HepG2 (cell line): ENCODE measurements at regions not wholly inside any gene's neighbourhood (a gene's known extent, or its start where the extent isn't known, plus 50 kb on each side); places are given as distances from the start of the nearest gene placed in this dataset.

Experiments
- ATAC-seq: fragments of 200-7000 bp; cut with Tn5 transposase; 3 replicates; pipeline ENCODE4 v1.9.1; 2020; ENCODE audit warnings: mild to moderate bottlenecking, moderate library complexity
- BruUV-seq: library from RNA; stranded (reverse); fragments of 400-500 nt; replicated peaks from 2 replicates; lab custom pipeline; 2021; lab: Mats Ljungman, UMichigan
- CTCF ChIA-PET: fragments of 300-600 bp; formaldehyde crosslinking; extraction: SDS; loops from one replicate; lab custom pipeline; 2021; ENCODE audit warnings: low total read pairs, inconsistent platforms, low intra/inter-chr PET ratio; lab: Yijun Ruan, JAX
- POLR2A ChIA-PET: fragments of 350-600 bp; sonication (Branson Sonifier 250); formaldehyde crosslinking; loops from one replicate; lab custom pipeline; 2020; ENCODE audit warnings: antibody characterized with exemption, inconsistent platforms; lab: Yijun Ruan, JAX
- DNase-seq: peaks from one replicate; pipeline ENCODE4 v3.0.0-alpha.2; 2015; ENCODE audit warnings: low spot score
- FAIRE-seq: peaks from 3 replicates; lab custom pipeline; 2011; peaks lifted over from hg19 to GRCh38; lab: Jason Lieb, UNC
- H2AFZ ChIP-seq: one replicate; pipeline ENCODE4 v1.6.1; 2011; ENCODE audit warnings: low read length, inconsistent platforms
- H3K27ac ChIP-seq: fragments of 300-600 bp; 3 replicates; pipeline ENCODE4 v1.8.0; 2011; ENCODE audit warnings: mixed run types, mild to moderate bottlenecking, mixed read lengths, low read length, inconsistent platforms; ENCODE audit not compliant: insufficient read depth; ENCODE audit errors: extremely low read length
- H3K27me3 ChIP-seq, 2 experiments: fragments of 200-600 bp in 1 of 2; 2 replicates in 1 of 2; 3 replicates in 1 of 2; pipeline versions ENCODE4 v1.6.0 to v1.8.0; 2011; ENCODE audit warnings: low read length in 2 of 2, mild to moderate bottlenecking in 2 of 2, moderate library complexity in 2 of 2, inconsistent platforms in 1 of 2; ENCODE audit not compliant: insufficient read depth in 2 of 2, control insufficient read depth in 1 of 2
- H3K36me3 ChIP-seq, 2 experiments: fragments of 200-600 bp in 1 of 2; replicated peaks in 1 of 2; 2 replicates in 1 of 2; 3 replicates in 1 of 2; pipeline versions ENCODE4 v1.5.1 to v1.8.0; 2011; ENCODE audit warnings: low read length in 2 of 2, inconsistent platforms in 1 of 2; ENCODE audit not compliant: insufficient read depth in 2 of 2, control insufficient read depth in 1 of 2
- H3K4me1 ChIP-seq: 2 replicates; pipeline ENCODE4 v1.5.1; 2012; ENCODE audit warnings: low read length, inconsistent platforms; ENCODE audit not compliant: insufficient read depth
- H3K4me2 ChIP-seq: 2 replicates; pipeline ENCODE4 v1.6.0; 2011; ENCODE audit warnings: low read depth, low read length, inconsistent platforms
- H3K4me3 ChIP-seq, 3 experiments: fragments of 200-600 bp in 1 of 3; sonication (generic), shearing (Covaris generic) in 1 of 3; replicated peaks in 1 of 3; 2 replicates each; pipeline ENCODE4 v1.5.1; 2011 to 2016; ENCODE audit warnings: low read length in 3 of 3, inconsistent platforms in 2 of 3, low read depth in 2 of 3, mild to moderate bottlenecking in 2 of 3, control low read depth in 1 of 3, mixed read lengths in 1 of 3; ENCODE audit not compliant: insufficient read depth in 1 of 3
- H3K79me2 ChIP-seq: one replicate; pipeline ENCODE4 v1.6.1; 2011; ENCODE audit warnings: low read length, inconsistent platforms; ENCODE audit not compliant: insufficient read depth
- H3K9ac ChIP-seq: 2 replicates; pipeline ENCODE4 v1.6.0; 2011; ENCODE audit warnings: mild to moderate bottlenecking, low read depth, low read length, inconsistent platforms; ENCODE audit not compliant: insufficient read depth
- H3K9me3 ChIP-seq: 2 replicates; pipeline ENCODE4 v1.5.1; 2012; ENCODE audit warnings: mild to moderate bottlenecking, low read length
- H4K20me1 ChIP-seq: 2 replicates; pipeline ENCODE4 v1.6.0; 2011; ENCODE audit warnings: inconsistent platforms, mild to moderate bottlenecking, low read length, moderate library complexity; ENCODE audit not compliant: insufficient read depth
- GTF3A ChIP-seq: sonication (generic); formaldehyde crosslinking; conservative IDR thresholded peaks from 2 replicates; pipeline ENCODE4 v1.4.0; 2020; ENCODE audit warnings: mild to moderate bottlenecking, missing genetic modification reagents
- HIVEP1 ChIP-seq: sonication (generic); formaldehyde crosslinking; IDR thresholded peaks from 2 replicates; pipeline ENCODE4 v1.4.0; 2020; ENCODE audit warnings: mild to moderate bottlenecking, missing genetic modification reagents
- HNF4G ChIP-seq, 2 experiments: sonication (generic) in 1 of 2; formaldehyde crosslinking in 1 of 2; IDR thresholded peaks; 2 replicates each; pipeline versions ENCODE4 v1.4.0 to v1.6.1; 2011 to 2020; ENCODE audit warnings: borderline replicate concordance in 2 of 2, low read depth in 2 of 2, mild to moderate bottlenecking in 2 of 2, low read length in 1 of 2, missing genetic modification reagents in 1 of 2, moderate library complexity in 1 of 2
- PLRG1 ChIP-seq: fragments of 450-650 bp; conservative IDR thresholded peaks from 2 replicates; pipeline ENCODE4 v1.6.1; 2016
- RARG ChIP-seq: sonication (generic); formaldehyde crosslinking; IDR thresholded peaks from 2 replicates; pipeline ENCODE4 v1.4.0; 2020; ENCODE audit warnings: low read depth, mild to moderate bottlenecking, missing genetic modification reagents
- RBM22 ChIP-seq: fragments of 200-400 bp; formaldehyde crosslinking; optimal IDR thresholded peaks from 2 replicates; pipeline ENCODE3; 2017; ENCODE audit warnings: mild to moderate bottlenecking, low read length, moderate library complexity
- SOX6 ChIP-seq, 2 experiments: fragments of 450-650 bp in 1 of 2; sonication (generic) in 1 of 2; formaldehyde crosslinking in 1 of 2; IDR thresholded peaks; 2 replicates each; pipeline versions ENCODE4 v1.4.0 to v1.6.1; 2017 to 2020; ENCODE audit warnings: antibody characterized with exemption in 1 of 2, mild to moderate bottlenecking in 1 of 2, missing genetic modification reagents in 1 of 2
- THAP9 ChIP-seq: sonication (generic); formaldehyde crosslinking; IDR thresholded peaks from 2 replicates; pipeline ENCODE4; 2020; ENCODE audit warnings: missing genetic modification reagents, mild to moderate bottlenecking, borderline replicate concordance
- WIZ ChIP-seq: sonication (generic); formaldehyde crosslinking; IDR thresholded peaks from 2 replicates; pipeline ENCODE4 v1.5.1; 2020; ENCODE audit warnings: mild to moderate bottlenecking, missing genetic modification reagents
- ZFP91 ChIP-seq: sonication (generic); formaldehyde crosslinking; IDR thresholded peaks from 2 replicates; pipeline ENCODE4 v1.9.0; 2022; ENCODE audit warnings: missing genetic modification reagents, mild to moderate bottlenecking, borderline replicate concordance
- ZNF432 ChIP-seq: sonication (generic); formaldehyde crosslinking; IDR thresholded peaks from 2 replicates; pipeline ENCODE4 v1.5.0; 2020; ENCODE audit warnings: missing genetic modification reagents, mild to moderate bottlenecking, borderline replicate concordance
- ZNF460 ChIP-seq: sonication (generic); formaldehyde crosslinking; IDR thresholded peaks from 2 replicates; pipeline ENCODE4 v1.5.1; 2020; ENCODE audit warnings: missing genetic modification reagents, mild to moderate bottlenecking, borderline replicate concordance
- ZNF513 ChIP-seq: sonication (generic); formaldehyde crosslinking; conservative IDR thresholded peaks from 2 replicates; pipeline ENCODE4 v1.5.0; 2020; ENCODE audit warnings: missing genetic modification reagents
- WGBS: methylation state at CpG from one replicate; pipeline ENCODE4 v1.1.6; 2017; ENCODE audit warnings: low lambda C conversion rate; 5-methylcytosine and 5-hydroxymethylcytosine counted together
- in situ Hi-C: cut with HindIII; loops from 2 replicates; pipeline ENCODE4 v1.10.0; 2017; ENCODE audit warnings: low pct_unique_long_range_greater_than_20kb; ENCODE audit not compliant: extremely low pct_ligation_motif_present
- intact Hi-C: fragments of 100-400 bp; cut with micrococcal nuclease; formaldehyde crosslinking; loops from one replicate; pipeline ENCODE4 v1.10.0; 2022; ENCODE audit not compliant: unreplicated experiment

GRCh38 chr15:93583552-93583951, 494.5 kb upstream of the RGMA start:
- Histone ChIP-seq H3K4me3 (no peak overlapping the region), H3K27ac (no peak overlapping the region), H3K79me2 (no peaks in the 10 kb centered on the region), H2AFZ (no peak overlapping the region), H3K9me3 (no peaks in the 10 kb centered on the region), H3K4me1 (no peaks in the 10 kb centered on the region)
- ATAC-seq (no peak), DNase-seq (no peak)
- POLR2A ChIA-PET, result no interaction called here
- no TSS peak for BruUV-seq
- CTCF ChIA-PET, result no interaction called here
- TF ChIP-seq THAP9 (no peak), PLRG1 (no peak), ZNF513 (CRISPR knock-in tag) (no peak), RARG (CRISPR knock-in tag) (no peak), HNF4G (IDR thresholded peaks at IDR 0.05; ENCODE audit: borderline replicate concordance, low read depth, low read length) (no peak), HNF4G (CRISPR knock-in tag; IDR thresholded peaks at IDR 0.05; ENCODE audit: borderline replicate concordance, low read depth) (no peak), ZNF432 (no peak), RBM22 (no peak), GTF3A (CRISPR knock-in tag) (no peak), SOX6 (IDR thresholded peaks at IDR 0.05) (no peak), SOX6 (CRISPR knock-in tag; IDR thresholded peaks at IDR 0.05) (no peak), HIVEP1 (CRISPR knock-in tag) (no peak), ZNF460 (CRISPR knock-in tag) (no peak), ZFP91 (no peak), WIZ (no peak)
- TF ChIP-seq, all 625 proteins: peak for 0
- in situ Hi-C loops, result no loop called here
- Histone ChIP-seq H3K36me3 (no peaks in the 10 kb centered on the region), H3K9ac (no peak overlapping the region), H4K20me1 (no peaks in the 10 kb centered on the region), H3K27me3 (no peaks in the 10 kb centered on the region), H3K4me2 (no peak overlapping the region)
- intact Hi-C loops, result no loop called here
- 0% methylated on average over 3 of the region's 3 CpGs for WGBS
- FAIRE-seq, result no peak
